Globus pallidus (tissue), 1 donor: ENCODE measurements at regions not wholly inside any gene's neighbourhood (a gene's known extent, or its start where the extent isn't known, plus 50 kb on each side); places are given as distances from the start of the nearest gene placed in this dataset.
"Not testable (repeated sequence)": the region's sequence is repeated elsewhere in the genome, so short reads cannot be mapped to it uniquely, and the experiment has no call there.

Experiments
- DNase-seq: peaks from one replicate; pipeline ENCODE4 v3.0.0-alpha.2; 2015; ENCODE audit warnings: low spot score

GRCh38 chr4:174400603-174401302 is 117.0 kb downstream of the CEP44 start:
- not testable (repeated sequence) for DNase-seq

- DNase-seq = no peak
Measured at GRCh38 chr4:174398728-174399127, 115.0 kb downstream of the CEP44 start.

- no peak for DNase-seq
Measured at GRCh38 chr4:174397366-174398155, 113.8 kb downstream of the CEP44 start.

- DNase-seq = no peak
Measured at GRCh38 chr4:174396599-174397110, 112.9 kb downstream of the CEP44 start.

- no peak for DNase-seq
Measured at GRCh38 chr4:174394915-174395314, 111.2 kb downstream of the CEP44 start.

- DNase-seq = no peak
Measured at GRCh38 chr4:174389439-174389838, 105.7 kb downstream of the CEP44 start.

- no peak for DNase-seq
Measured at GRCh38 chr4:174388461-174389145, 104.9 kb downstream of the CEP44 start.

GRCh38 chr4:174387721-174388120 is 104.0 kb downstream of the CEP44 start:
- no peak for DNase-seq

GRCh38 chr4:174387143-174387542 is 103.4 kb downstream of the CEP44 start:
- no peak for DNase-seq

GRCh38 chr4:174383783-174384182 is 100.1 kb downstream of the CEP44 start:
- DNase-seq = no peak

GRCh38 chr4:174382938-174383605 is 99.4 kb downstream of the CEP44 start:
- DNase-seq = not testable (repeated sequence)
